GM10266 (cell line): ENCODE measurements at regions not wholly inside any gene's neighbourhood (a gene's known extent, or its start where the extent isn't known, plus 50 kb on each side); places are given as distances from the start of the nearest gene placed in this dataset.
"Not testable (repeated sequence)": the region's sequence is repeated elsewhere in the genome, so short reads cannot be mapped to it uniquely, and the experiment has no call there.

Source experiments
- DNase-seq: peaks from one replicate; pipeline ENCODE4 v3.0.0; 2012; ENCODE audit errors: extremely low spot score
- TF ChIP-seq, protein P1 (sequence below): IDR thresholded peaks from 2 replicates; pipeline ENCODE4 v1.5.1; 2012; ENCODE audit warnings: mild to moderate bottlenecking, low read depth; ENCODE audit not compliant: control insufficient read depth, insufficient read depth; ENCODE audit errors: missing control alignments

GRCh38 chr9:33731625-33732024, 63.7 kb upstream of the PRSS3 start:
- TF ChIP-seq, protein P1, sequence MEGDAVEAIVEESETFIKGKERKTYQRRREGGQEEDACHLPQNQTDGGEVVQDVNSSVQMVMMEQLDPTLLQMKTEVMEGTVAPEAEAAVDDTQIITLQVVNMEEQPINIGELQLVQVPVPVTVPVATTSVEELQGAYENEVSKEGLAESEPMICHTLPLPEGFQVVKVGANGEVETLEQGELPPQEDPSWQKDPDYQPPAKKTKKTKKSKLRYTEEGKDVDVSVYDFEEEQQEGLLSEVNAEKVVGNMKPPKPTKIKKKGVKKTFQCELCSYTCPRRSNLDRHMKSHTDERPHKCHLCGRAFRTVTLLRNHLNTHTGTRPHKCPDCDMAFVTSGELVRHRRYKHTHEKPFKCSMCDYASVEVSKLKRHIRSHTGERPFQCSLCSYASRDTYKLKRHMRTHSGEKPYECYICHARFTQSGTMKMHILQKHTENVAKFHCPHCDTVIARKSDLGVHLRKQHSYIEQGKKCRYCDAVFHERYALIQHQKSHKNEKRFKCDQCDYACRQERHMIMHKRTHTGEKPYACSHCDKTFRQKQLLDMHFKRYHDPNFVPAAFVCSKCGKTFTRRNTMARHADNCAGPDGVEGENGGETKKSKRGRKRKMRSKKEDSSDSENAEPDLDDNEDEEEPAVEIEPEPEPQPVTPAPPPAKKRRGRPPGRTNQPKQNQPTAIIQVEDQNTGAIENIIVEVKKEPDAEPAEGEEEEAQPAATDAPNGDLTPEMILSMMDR: no peak
- no peak for DNase-seq

DNA sequence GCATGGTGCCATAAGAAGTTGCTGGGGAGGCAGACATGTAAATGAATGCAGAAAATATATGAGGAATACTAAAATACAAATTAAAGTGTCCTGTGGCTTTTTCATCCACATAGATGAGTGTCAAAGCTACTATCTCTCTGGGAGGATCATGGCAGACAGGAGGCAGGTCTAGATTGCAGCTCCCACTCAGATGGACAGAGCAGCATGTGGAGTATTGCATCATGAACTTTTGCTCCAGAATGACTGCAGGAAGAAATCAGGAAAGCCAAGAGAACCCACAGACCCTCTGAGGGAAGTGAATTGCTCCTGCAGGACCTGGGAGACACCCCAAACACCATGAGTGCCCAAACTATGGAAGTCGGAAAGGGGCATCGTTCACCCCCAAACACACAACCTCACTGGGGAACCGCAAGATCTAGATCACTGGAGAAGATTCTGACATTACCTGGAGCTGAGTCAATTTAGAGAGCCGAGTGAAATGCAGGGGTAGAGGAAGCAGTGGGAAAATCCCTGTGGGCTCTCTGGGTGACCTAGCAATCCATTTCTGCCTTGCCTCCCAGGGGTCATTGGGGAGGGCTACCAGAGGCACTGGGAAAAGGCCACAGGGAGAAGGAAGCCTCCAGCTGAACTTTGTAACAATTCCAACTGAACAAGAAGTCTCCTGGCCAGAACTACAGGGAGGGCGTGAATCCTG, 61.0 kb upstream of the PRSS3 start:
- not testable (repeated sequence) for DNase-seq

- not testable (repeated sequence) for DNase-seq
These were observed 60.2 kb upstream of the PRSS3 start for GRCh38 chr9:33734941-33735835.

- TF ChIP-seq, protein P1: peak; percentile 66
- peak; percentile 30 for DNase-seq
These were observed 57.4 kb upstream of the PRSS3 start for GRCh38 chr9:33737811-33738606.

DNA sequence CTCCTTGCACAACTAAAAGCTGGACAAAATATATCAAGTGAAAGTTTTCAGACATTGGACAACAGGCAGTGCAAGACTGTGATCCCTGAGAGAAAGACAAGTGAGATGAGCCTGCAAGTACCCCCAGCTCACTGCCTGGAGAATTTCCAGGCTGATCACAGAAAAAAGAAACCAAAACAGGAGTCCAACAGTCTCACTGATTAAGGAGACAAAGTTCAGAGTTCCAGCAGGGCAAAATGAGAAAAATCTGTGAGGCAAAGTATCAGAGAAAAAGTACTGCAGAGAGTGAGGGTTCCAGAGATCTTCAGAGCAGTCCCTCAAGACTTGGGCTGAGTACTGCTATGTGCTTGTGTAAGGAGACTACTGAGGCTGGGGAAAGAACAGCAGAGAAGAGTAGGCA, 56.0 kb upstream of the PRSS3 start:
- no peak for DNase-seq
- TF ChIP-seq, protein P1: no peak

DNA sequence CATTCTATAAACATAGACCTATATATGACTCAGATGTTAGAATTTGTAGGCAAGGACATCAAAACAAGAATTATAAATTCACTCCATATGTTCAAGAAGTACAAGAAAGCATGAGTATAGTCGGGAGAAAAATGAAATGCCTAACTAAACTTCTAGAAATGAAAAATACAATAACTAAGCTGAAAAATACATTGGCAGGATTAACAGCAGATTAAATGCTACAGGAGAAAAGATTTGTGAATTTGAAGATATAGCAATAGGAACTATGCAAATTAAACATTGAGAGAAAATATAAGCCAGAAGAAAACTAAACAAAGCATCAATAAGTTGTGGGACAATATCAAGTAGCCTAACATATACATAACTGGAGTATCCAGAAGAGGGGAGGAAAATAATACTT, 55.3 kb upstream of the PRSS3 start:
- TF ChIP-seq, protein P1: no peak
- DNase-seq: no peak

DNA sequence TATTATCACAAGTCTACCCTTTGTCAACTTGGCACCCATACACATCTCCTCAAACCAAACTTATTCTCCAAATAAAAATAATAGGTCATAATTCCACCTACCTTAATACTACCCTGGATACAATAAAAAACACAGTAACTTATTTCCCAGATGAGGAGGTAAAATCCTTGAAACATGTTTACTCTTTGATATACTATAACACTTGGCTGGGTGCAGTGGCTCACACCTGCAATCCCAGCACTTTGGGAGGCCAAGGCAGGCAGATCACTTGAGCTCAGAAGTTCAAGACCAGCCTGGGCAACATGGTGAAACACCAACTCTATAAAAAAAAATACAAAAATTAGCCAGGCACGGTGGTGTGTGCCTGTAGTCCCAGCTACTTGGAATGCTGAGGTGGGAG, 54.4 kb upstream of the PRSS3 start:
- not testable (repeated sequence) for DNase-seq

- DNase-seq: no peak
- TF ChIP-seq, protein P1: no peak
These were observed 53.3 kb upstream of the PRSS3 start for GRCh38 chr9:33742051-33742450.
